ENCODE measurements at regions not wholly inside any gene's neighbourhood (a gene's known extent, or its start where the extent isn't known, plus 50 kb on each side); places are given as distances from the start of the nearest gene placed in this dataset.
"Not testable (repeated sequence)": the region's sequence is repeated elsewhere in the genome, so short reads cannot be mapped to it uniquely, and the experiment has no call there.

- TF ChIP-seq CTCF (IDR thresholded peaks at IDR 0.05 in 2 of 3, conservative IDR thresholded peaks at IDR 0.05 in 1 of 3; ENCODE audit: borderline replicate concordance in 1 of 3, insufficient read depth in 1 of 3, low read depth in 2 of 3, low read length in 2 of 3); POLR2A (IDR thresholded peaks at IDR 0.05; ENCODE audit: borderline replicate concordance, extremely low read depth, insufficient read depth, insufficient read length); MAX (IDR thresholded peaks at IDR 0.05); EZH2 (IDR thresholded peaks at IDR 0.05); YY1 (IDR thresholded peaks at IDR 0.05; ENCODE audit: extremely low read depth, insufficient replicate concordance, low read depth, low read length); SP1 (IDR thresholded peaks at IDR 0.05; ENCODE audit: low read depth); EGR1 (IDR thresholded peaks at IDR 0.05; ENCODE audit: low read depth); POLR2AphosphoS5 (IDR thresholded peaks at IDR 0.05; ENCODE audit: low read depth, low read length); FOSL1 (IDR thresholded peaks at IDR 0.05; ENCODE audit: low read depth); ATF3 (IDR thresholded peaks at IDR 0.05); ELF1 (IDR thresholded peaks at IDR 0.05; ENCODE audit: borderline replicate concordance, low read depth): not testable (repeated sequence)
These were observed 83.6 kb upstream of the LYSMD4 start for GRCh38 chr15:99816862-99817261.

All from HCT116 (cell line).